ENCODE measurements at regions not wholly inside any gene's neighbourhood (a gene's known extent, or its start where the extent isn't known, plus 50 kb on each side); places are given as distances from the start of the nearest gene placed in this dataset.

GRCh38 chr14:105865904-105866840 lies 339.8 kb downstream of the TMEM121 start:
- H3K27ac ChIP-seq, result no peak overlapping the region
- TF ChIP-seq CTCF (IDR thresholded peaks at IDR 0.05) (no peak), ZFX (IDR thresholded peaks at IDR 0.05; ENCODE audit: borderline replicate concordance) (no peak)

- no peak for TF ChIP-seq CTCF (IDR thresholded peaks at IDR 0.05)
- TF ChIP-seq ZFX (IDR thresholded peaks at IDR 0.05; ENCODE audit: borderline replicate concordance), result no peak
- H3K27ac ChIP-seq, result no peak overlapping the region
These were observed 340.5 kb downstream of the TMEM121 start for GRCh38 chr14:105866841-105867321.

GRCh38 chr14:105867961-105868599 lies 341.7 kb downstream of the TMEM121 start:
- H3K27ac ChIP-seq, result no peak overlapping the region
- TF ChIP-seq ZFX (IDR thresholded peaks at IDR 0.05; ENCODE audit: borderline replicate concordance) (no peak), CTCF (IDR thresholded peaks at IDR 0.05) (no peak)

GRCh38 chr14:105871590-105871989 lies 345.2 kb downstream of the TMEM121 start:
- TF ChIP-seq ZFX (IDR thresholded peaks at IDR 0.05; ENCODE audit: borderline replicate concordance) (no peak), CTCF (IDR thresholded peaks at IDR 0.05) (no peak)
- no peak overlapping the region for H3K27ac ChIP-seq

GRCh38 chr14:105873870-105874512 lies 347.6 kb downstream of the TMEM121 start:
- no peak overlapping the region for H3K27ac ChIP-seq
- no peak for TF ChIP-seq ZFX (IDR thresholded peaks at IDR 0.05; ENCODE audit: borderline replicate concordance)
- no peak for TF ChIP-seq CTCF (IDR thresholded peaks at IDR 0.05)

- no peak overlapping the region for H3K27ac ChIP-seq
- TF ChIP-seq CTCF (IDR thresholded peaks at IDR 0.05) (no peak), ZFX (IDR thresholded peaks at IDR 0.05; ENCODE audit: borderline replicate concordance) (no peak)
These were observed 349.8 kb downstream of the TMEM121 start for GRCh38 chr14:105876158-105876557.

Measured in 22Rv1 (cell line).